ENCODE measurements at regions not wholly inside any gene's neighbourhood (a gene's known extent, or its start where the extent isn't known, plus 50 kb on each side); places are given as distances from the start of the nearest gene placed in this dataset.

DNA sequence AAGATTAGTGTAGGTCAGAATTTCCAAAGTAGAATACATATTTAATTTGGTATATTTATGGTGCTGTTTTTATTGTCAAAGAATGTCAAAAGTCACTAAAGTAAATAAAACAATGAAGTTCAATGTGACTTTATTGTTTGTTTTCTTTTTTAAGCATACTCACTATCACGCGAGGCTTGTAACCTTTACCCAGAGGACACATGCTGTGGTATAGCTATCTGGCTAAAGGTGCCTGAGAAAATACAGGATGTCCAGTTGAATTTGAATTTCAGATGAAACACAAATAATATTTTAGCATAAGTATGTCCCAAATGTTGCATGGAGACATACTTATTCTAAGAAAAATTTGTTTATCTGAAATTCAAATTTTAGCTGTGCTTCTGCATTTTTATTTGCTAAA lies 103.3 kb upstream of the KLF7 start:
- H3K4me3 ChIP-seq, result no peak overlapping the region
- H3K9me3 ChIP-seq, result no peaks in the 10 kb centered on the region
- no peaks in the 10 kb centered on the region for H3K27me3 ChIP-seq
- no peaks in the 10 kb centered on the region for H3K36me3 ChIP-seq
- TF ChIP-seq POLR2A (IDR thresholded peaks at IDR 0.05), result no peak
- TF ChIP-seq, protein P1, sequence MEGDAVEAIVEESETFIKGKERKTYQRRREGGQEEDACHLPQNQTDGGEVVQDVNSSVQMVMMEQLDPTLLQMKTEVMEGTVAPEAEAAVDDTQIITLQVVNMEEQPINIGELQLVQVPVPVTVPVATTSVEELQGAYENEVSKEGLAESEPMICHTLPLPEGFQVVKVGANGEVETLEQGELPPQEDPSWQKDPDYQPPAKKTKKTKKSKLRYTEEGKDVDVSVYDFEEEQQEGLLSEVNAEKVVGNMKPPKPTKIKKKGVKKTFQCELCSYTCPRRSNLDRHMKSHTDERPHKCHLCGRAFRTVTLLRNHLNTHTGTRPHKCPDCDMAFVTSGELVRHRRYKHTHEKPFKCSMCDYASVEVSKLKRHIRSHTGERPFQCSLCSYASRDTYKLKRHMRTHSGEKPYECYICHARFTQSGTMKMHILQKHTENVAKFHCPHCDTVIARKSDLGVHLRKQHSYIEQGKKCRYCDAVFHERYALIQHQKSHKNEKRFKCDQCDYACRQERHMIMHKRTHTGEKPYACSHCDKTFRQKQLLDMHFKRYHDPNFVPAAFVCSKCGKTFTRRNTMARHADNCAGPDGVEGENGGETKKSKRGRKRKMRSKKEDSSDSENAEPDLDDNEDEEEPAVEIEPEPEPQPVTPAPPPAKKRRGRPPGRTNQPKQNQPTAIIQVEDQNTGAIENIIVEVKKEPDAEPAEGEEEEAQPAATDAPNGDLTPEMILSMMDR (IDR thresholded peaks at IDR 0.05), result no peak
- no peak for DNase-seq
- intact Hi-C loops (cut with DNase I; ENCODE audit: low total_unique reads), result no loop called here
- H3K4me1 ChIP-seq, result no peaks in the 10 kb centered on the region
- no peak overlapping the region for H3K27ac ChIP-seq

GRCh38 chr2:207274530-207275189 lies 108.9 kb upstream of the KLF7 start:
- Histone ChIP-seq H3K36me3 (no peaks in the 10 kb centered on the region), H3K4me3 (no peak overlapping the region), H3K4me1 (no peaks in the 10 kb centered on the region), H3K9me3 (no peaks in the 10 kb centered on the region), H3K27ac (no peak overlapping the region), H3K27me3 (no peaks in the 10 kb centered on the region)
- DNase-seq, result no peak
- TF ChIP-seq POLR2A (IDR thresholded peaks at IDR 0.05), result no peak
- TF ChIP-seq, protein P1 (IDR thresholded peaks at IDR 0.05), result no peak
- intact Hi-C loops (cut with DNase I; ENCODE audit: low total_unique reads), result no loop called here

GRCh38 chr2:207275779-207276178 lies 110.0 kb upstream of the KLF7 start:
- Histone ChIP-seq H3K27ac (no peak overlapping the region), H3K4me1 (no peaks in the 10 kb centered on the region), H3K9me3 (no peaks in the 10 kb centered on the region), H3K27me3 (no peaks in the 10 kb centered on the region), H3K4me3 (no peak overlapping the region), H3K36me3 (no peaks in the 10 kb centered on the region)
- TF ChIP-seq, protein P1 (IDR thresholded peaks at IDR 0.05), result no peak
- TF ChIP-seq POLR2A (IDR thresholded peaks at IDR 0.05), result no peak
- intact Hi-C loops (cut with DNase I; ENCODE audit: low total_unique reads), result no loop called here
- DNase-seq, result no peak

GRCh38 chr2:207276248-207276647 lies 110.5 kb upstream of the KLF7 start:
- Histone ChIP-seq H3K9me3 (no peaks in the 10 kb centered on the region), H3K4me1 (no peaks in the 10 kb centered on the region), H3K36me3 (no peaks in the 10 kb centered on the region), H3K27me3 (no peaks in the 10 kb centered on the region), H3K4me3 (no peak overlapping the region), H3K27ac (no peak overlapping the region)
- TF ChIP-seq POLR2A (IDR thresholded peaks at IDR 0.05), result no peak
- TF ChIP-seq, protein P1 (IDR thresholded peaks at IDR 0.05), result no peak
- intact Hi-C loops (cut with DNase I; ENCODE audit: low total_unique reads), result no loop called here
- no peak for DNase-seq

DNA sequence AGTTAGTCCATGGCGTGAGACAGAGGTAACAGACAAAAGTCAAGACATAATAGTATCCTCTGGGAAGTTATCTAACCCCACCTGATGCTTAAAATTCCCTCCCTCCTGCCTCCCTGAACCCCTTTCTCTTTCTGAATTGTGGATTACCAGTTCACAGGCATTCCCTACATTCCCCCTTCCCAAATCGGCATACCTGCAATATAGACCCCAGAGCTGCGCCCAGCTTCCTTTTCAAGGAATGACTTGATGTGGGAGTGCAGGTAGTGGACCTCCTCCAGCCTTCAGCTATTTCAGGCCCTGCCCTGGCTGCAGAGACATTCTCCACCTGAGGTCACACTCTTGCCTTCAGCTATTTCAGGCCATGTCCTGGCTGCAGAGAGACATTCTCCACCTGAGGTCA lies 111.1 kb upstream of the KLF7 start:
- Histone ChIP-seq H3K9me3 (no peaks in the 10 kb centered on the region), H3K4me3 (no peak overlapping the region), H3K36me3 (no peaks in the 10 kb centered on the region), H3K27ac (no peak overlapping the region), H3K4me1 (no peaks in the 10 kb centered on the region), H3K27me3 (no peaks in the 10 kb centered on the region)
- no peak for TF ChIP-seq POLR2A (IDR thresholded peaks at IDR 0.05)
- TF ChIP-seq, protein P1 (IDR thresholded peaks at IDR 0.05), result no peak
- DNase-seq, result no peak
- intact Hi-C loops (cut with DNase I; ENCODE audit: low total_unique reads), result no loop called here

All from uterus (tissue), 3 donors.